ENCODE measurements at regions not wholly inside any gene's neighbourhood (a gene's known extent, or its start where the extent isn't known, plus 50 kb on each side); places are given as distances from the start of the nearest gene placed in this dataset.

GRCh38 chr12:77469578-77470333, 360.9 kb upstream of the NAV3 start:
- no peak for TF ChIP-seq REST (IDR thresholded peaks at IDR 0.05; ENCODE audit: insufficient read depth in 1 of 2, low read depth in 2 of 2, low read length in 1 of 2)
- no peak for TF ChIP-seq CTCF (IDR thresholded peaks at IDR 0.05)
- no peak for TF ChIP-seq TCF7L2 (IDR thresholded peaks at IDR 0.05; ENCODE audit: low read depth, low read length)

All from Panc1 (cell line).